Prostate gland (tissue), 2 donors: ENCODE measurements at regions not wholly inside any gene's neighbourhood (a gene's known extent, or its start where the extent isn't known, plus 50 kb on each side); places are given as distances from the start of the nearest gene placed in this dataset.

ENCODE experiments used
- POLR2A ChIP-seq: fragments of 450-650 bp; IDR thresholded peaks from one replicate; pipeline ENCODE4 v1.6.1; 2016; ENCODE audit warnings: antibody characterized with exemption, mild to moderate bottlenecking
- POLR2AphosphoS5 ChIP-seq: sonication (generic); formaldehyde crosslinking; IDR thresholded peaks from one replicate; pipeline ENCODE4 v1.6.1; 2017; ENCODE audit warnings: antibody characterized with exemption
- TF ChIP-seq, protein P1 (sequence below), 4 experiments: fragments of 200-600 bp in 2 of 4; fragments of 450-650 bp in 2 of 4; sonication (generic) in 2 of 4; IDR thresholded peaks; 1 replicate in 3 of 4; 2 replicates in 1 of 4; pipeline ENCODE4 v1.5.1; 2016 to 2019; ENCODE audit warnings: antibody characterized with exemption in 4 of 4, mild to moderate bottlenecking in 2 of 4, moderate library complexity in 2 of 4

DNA sequence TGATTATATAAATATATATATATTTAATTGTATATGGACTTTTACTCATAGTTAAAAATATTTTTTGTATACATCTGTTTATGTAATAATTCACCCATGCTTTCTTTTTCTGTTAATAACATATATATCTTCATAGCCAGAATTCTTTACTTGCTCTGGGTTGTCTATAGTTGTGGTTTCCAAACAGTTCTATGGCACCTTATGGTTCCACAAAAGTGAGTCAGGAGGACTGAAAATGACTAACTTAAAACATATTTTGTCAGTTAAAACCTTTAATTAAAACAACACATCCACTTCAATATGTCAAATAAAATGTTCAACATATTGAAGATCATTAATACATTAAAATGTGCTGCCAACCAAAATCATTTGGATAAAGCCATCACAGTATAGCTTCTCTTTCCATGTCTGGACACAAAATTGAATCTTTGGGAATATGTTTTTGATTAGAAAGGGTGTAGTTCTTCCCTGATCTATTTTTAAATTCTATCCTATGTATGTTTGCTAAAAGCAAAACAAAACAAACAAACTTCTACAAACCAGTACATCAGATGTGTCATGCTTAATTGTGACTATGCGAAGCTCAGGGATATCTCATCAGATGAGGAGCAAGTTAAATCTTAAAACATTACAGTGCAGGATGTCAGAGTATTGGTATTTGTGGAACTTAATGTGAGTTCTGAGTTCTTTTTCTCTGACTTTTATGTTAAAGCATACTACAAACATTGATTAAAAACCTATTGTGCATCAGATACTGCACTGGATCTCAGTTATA, 1488.4 kb upstream of the TENM4 start:
- TF ChIP-seq, protein P1, sequence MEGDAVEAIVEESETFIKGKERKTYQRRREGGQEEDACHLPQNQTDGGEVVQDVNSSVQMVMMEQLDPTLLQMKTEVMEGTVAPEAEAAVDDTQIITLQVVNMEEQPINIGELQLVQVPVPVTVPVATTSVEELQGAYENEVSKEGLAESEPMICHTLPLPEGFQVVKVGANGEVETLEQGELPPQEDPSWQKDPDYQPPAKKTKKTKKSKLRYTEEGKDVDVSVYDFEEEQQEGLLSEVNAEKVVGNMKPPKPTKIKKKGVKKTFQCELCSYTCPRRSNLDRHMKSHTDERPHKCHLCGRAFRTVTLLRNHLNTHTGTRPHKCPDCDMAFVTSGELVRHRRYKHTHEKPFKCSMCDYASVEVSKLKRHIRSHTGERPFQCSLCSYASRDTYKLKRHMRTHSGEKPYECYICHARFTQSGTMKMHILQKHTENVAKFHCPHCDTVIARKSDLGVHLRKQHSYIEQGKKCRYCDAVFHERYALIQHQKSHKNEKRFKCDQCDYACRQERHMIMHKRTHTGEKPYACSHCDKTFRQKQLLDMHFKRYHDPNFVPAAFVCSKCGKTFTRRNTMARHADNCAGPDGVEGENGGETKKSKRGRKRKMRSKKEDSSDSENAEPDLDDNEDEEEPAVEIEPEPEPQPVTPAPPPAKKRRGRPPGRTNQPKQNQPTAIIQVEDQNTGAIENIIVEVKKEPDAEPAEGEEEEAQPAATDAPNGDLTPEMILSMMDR (IDR thresholded peaks at IDR 0.05) = no peak
- TF ChIP-seq POLR2AphosphoS5 (no peak), POLR2A (no peak)
